ENCODE measurements at regions not wholly inside any gene's neighbourhood (a gene's known extent, or its start where the extent isn't known, plus 50 kb on each side); places are given as distances from the start of the nearest gene placed in this dataset.

GRCh38 chr11:80007616-80008015 is 566.8 kb upstream of the TENM4 start:
- no peak for TF ChIP-seq ZBTB7A (IDR thresholded peaks at IDR 0.05; ENCODE audit: low read depth)

DNA sequence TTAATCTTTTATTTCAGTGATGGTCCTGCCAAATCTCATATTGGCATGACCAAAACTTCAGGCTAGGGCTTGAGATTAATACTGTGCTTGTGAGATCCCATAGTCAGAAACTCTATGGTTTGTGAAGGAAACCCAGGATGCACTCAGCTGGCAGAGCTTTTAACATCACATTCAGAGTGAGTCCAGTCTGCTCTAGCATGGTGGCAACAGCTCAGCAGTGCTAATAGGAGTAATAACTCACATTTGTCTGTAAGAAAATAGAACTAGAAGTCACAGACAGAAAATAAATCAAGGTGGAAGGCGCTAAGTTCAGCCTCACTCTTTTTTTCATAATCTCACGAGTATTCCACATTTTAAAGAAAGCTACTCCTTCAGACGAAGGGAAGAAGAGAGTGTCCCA is 549.3 kb upstream of the TENM4 start:
- TF ChIP-seq EGR1 (IDR thresholded peaks at IDR 0.05) (no peak), REST (IDR thresholded peaks at IDR 0.05; ENCODE audit: low read depth) (no peak), FOXM1 (IDR thresholded peaks at IDR 0.05; ENCODE audit: borderline replicate concordance, low read depth) (no peak), TAF1 (IDR thresholded peaks at IDR 0.05; ENCODE audit: low read depth) (no peak), MAX (IDR thresholded peaks at IDR 0.05) (no peak), EP300 (IDR thresholded peaks at IDR 0.05; ENCODE audit: borderline replicate concordance) (no peak), TCF12 (IDR thresholded peaks at IDR 0.05; ENCODE audit: low read depth) (no peak), TEAD4 (IDR thresholded peaks at IDR 0.05) (no peak), RAD21 (IDR thresholded peaks at IDR 0.05; ENCODE audit: low read depth) (no peak), CREB1 (IDR thresholded peaks at IDR 0.05; ENCODE audit: low read depth) (no peak)
- TF ChIP-seq, protein P1, sequence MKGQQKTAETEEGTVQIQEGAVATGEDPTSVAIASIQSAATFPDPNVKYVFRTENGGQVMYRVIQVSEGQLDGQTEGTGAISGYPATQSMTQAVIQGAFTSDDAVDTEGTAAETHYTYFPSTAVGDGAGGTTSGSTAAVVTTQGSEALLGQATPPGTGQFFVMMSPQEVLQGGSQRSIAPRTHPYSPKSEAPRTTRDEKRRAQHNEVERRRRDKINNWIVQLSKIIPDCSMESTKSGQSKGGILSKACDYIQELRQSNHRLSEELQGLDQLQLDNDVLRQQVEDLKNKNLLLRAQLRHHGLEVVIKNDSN (IDR thresholded peaks at IDR 0.05) = no peak

- no peak for TF ChIP-seq CREB1 (IDR thresholded peaks at IDR 0.05; ENCODE audit: low read depth)
- TF ChIP-seq TCF12 (IDR thresholded peaks at IDR 0.05; ENCODE audit: low read depth) = no peak
- TF ChIP-seq TAF1 (IDR thresholded peaks at IDR 0.05; ENCODE audit: low read depth) = no peak
- TF ChIP-seq ZBTB7A (IDR thresholded peaks at IDR 0.05; ENCODE audit: low read depth) = no peak
- TF ChIP-seq FOXM1 (IDR thresholded peaks at IDR 0.05; ENCODE audit: borderline replicate concordance, low read depth) = no peak
- TF ChIP-seq EP300 (IDR thresholded peaks at IDR 0.05; ENCODE audit: borderline replicate concordance) = no peak
- TF ChIP-seq REST (IDR thresholded peaks at IDR 0.05; ENCODE audit: low read depth) = no peak
- TF ChIP-seq TEAD4 (IDR thresholded peaks at IDR 0.05) = no peak
- no peak for TF ChIP-seq NFIC (IDR thresholded peaks at IDR 0.05)
- TF ChIP-seq CEBPB (IDR thresholded peaks at IDR 0.05) = no peak
- no peak for TF ChIP-seq YY1 (IDR thresholded peaks at IDR 0.05; ENCODE audit: low read depth)
- no peak for TF ChIP-seq EGR1 (IDR thresholded peaks at IDR 0.05)
- TF ChIP-seq, protein P1 (IDR thresholded peaks at IDR 0.05) = no peak
- no peak for TF ChIP-seq MAX (IDR thresholded peaks at IDR 0.05)
- TF ChIP-seq RAD21 (IDR thresholded peaks at IDR 0.05; ENCODE audit: low read depth) = no peak
These were observed 541.4 kb upstream of the TENM4 start for GRCh38 chr11:79982185-79982584.

DNA sequence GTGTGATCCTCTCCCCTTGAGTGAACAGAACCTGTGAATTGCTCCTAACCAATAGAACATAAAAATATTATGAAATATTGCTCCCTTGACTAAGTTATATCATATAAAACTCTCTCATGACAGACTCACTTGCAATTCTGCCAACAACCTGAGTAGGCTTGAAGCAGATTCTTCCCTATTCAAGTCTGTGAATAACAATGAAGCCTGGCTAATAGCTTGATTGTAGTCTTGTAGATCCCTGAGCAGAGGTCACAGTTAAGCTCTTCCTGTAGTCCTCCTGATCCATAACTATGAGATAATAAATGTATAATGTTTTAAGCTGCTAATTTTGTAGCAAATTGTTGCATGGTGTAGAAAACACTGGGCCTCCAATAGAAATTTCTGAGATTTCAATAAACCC is 540.1 kb upstream of the TENM4 start:
- TF ChIP-seq CEBPB (IDR thresholded peaks at IDR 0.05) = no peak
- no peak for TF ChIP-seq TEAD4 (IDR thresholded peaks at IDR 0.05)
- TF ChIP-seq NFIC (IDR thresholded peaks at IDR 0.05) = no peak
- no peak for TF ChIP-seq ZBTB7A (IDR thresholded peaks at IDR 0.05; ENCODE audit: low read depth)
- TF ChIP-seq RAD21 (IDR thresholded peaks at IDR 0.05; ENCODE audit: low read depth) = no peak
- TF ChIP-seq FOXM1 (IDR thresholded peaks at IDR 0.05; ENCODE audit: borderline replicate concordance, low read depth) = no peak
- TF ChIP-seq EP300 (IDR thresholded peaks at IDR 0.05; ENCODE audit: borderline replicate concordance) = no peak
- no peak for TF ChIP-seq REST (IDR thresholded peaks at IDR 0.05; ENCODE audit: low read depth)
- TF ChIP-seq TAF1 (IDR thresholded peaks at IDR 0.05; ENCODE audit: low read depth) = no peak
- TF ChIP-seq, protein P1 (IDR thresholded peaks at IDR 0.05) = no peak
- TF ChIP-seq MAX (IDR thresholded peaks at IDR 0.05) = no peak
- TF ChIP-seq TCF12 (IDR thresholded peaks at IDR 0.05; ENCODE audit: low read depth) = no peak
- TF ChIP-seq EGR1 (IDR thresholded peaks at IDR 0.05) = no peak
- TF ChIP-seq YY1 (IDR thresholded peaks at IDR 0.05; ENCODE audit: low read depth) = no peak
- no peak for TF ChIP-seq CREB1 (IDR thresholded peaks at IDR 0.05; ENCODE audit: low read depth)

Measured in Ishikawa (cell line).